Skeletal muscle tissue (tissue), 3 donors: ENCODE measurements at regions not wholly inside any gene's neighbourhood (a gene's known extent, or its start where the extent isn't known, plus 50 kb on each side); places are given as distances from the start of the nearest gene placed in this dataset.

ENCODE experiments used
- H3K27ac ChIP-seq: one replicate; pipeline ENCODE4 v1.7.0; 2013; ENCODE audit warnings: mild to moderate bottlenecking, low read depth, low read length, inconsistent platforms
- H3K27me3 ChIP-seq, 3 donors: one replicate each; pipeline ENCODE4 v1.7.0; 2013; ENCODE audit warnings: low read length in 3 of 3; ENCODE audit not compliant: control insufficient read depth in 3 of 3, insufficient read depth in 3 of 3
- H3K36me3 ChIP-seq, 3 donors: one replicate each; pipeline ENCODE4 v1.7.0; 2013; ENCODE audit warnings: low read length in 3 of 3; ENCODE audit not compliant: control insufficient read depth in 3 of 3, insufficient read depth in 3 of 3
- H3K4me1 ChIP-seq, 3 donors: one replicate each; pipeline ENCODE4 v1.7.0; 2013; ENCODE audit warnings: low read length in 3 of 3, mild to moderate bottlenecking in 3 of 3; ENCODE audit not compliant: control insufficient read depth in 3 of 3, insufficient read depth in 3 of 3
- H3K4me3 ChIP-seq, 3 donors: one replicate each; pipeline ENCODE4 v1.7.0; 2013; ENCODE audit warnings: low read length in 3 of 3
- H3K9ac ChIP-seq, 3 donors: one replicate each; pipeline ENCODE4 v1.7.0; 2013; ENCODE audit warnings: low read length in 3 of 3, mild to moderate bottlenecking in 3 of 3, moderate library complexity in 2 of 3, low read depth in 1 of 3
- H3K9me3 ChIP-seq, 3 donors: one replicate each; pipeline ENCODE4 v1.7.0; 2013; ENCODE audit warnings: low read length in 3 of 3; ENCODE audit not compliant: control insufficient read depth in 3 of 3
- donor health status: Osteomylitis.

GRCh38 chr3:118618247-118619040, 416.2 kb downstream of the IGSF11 start:
- Histone ChIP-seq H3K27me3 (no peaks in the 10 kb centered on the region), H3K27ac (no peak overlapping the region), H3K36me3 (no peaks in the 10 kb centered on the region), H3K4me3 (no peak overlapping the region), H3K4me1 (no peaks in the 10 kb centered on the region), H3K9ac (no peak overlapping the region), H3K9me3 (no peaks in the 10 kb centered on the region)

DNA sequence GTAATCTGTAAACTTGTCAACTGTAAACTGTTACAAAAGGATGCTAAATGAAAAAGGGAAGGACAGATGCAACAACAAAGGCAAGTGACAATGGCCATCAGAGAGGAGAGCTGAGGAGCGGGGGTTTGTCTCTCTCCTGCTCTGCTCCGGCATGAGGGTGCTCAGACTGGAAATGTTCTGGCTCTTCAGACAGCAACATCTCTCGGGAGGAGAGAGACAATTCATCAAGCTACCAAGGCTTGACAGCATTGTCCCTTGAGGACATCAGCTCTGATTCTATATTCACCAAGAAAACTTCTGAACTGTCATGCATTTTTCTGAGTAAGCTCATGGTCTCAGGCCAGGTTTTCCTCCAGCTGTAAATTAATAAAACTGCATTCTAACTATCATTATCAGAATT, 408.2 kb downstream of the IGSF11 start:
- no peaks in the 10 kb centered on the region for H3K4me1 ChIP-seq
- H3K9me3 ChIP-seq, result no peaks in the 10 kb centered on the region
- no peak overlapping the region for H3K4me3 ChIP-seq
- no peak overlapping the region for H3K9ac ChIP-seq
- H3K27ac ChIP-seq, result no peak overlapping the region
- H3K36me3 ChIP-seq, result no peaks in the 10 kb centered on the region
- H3K27me3 ChIP-seq, result no peaks in the 10 kb centered on the region

DNA sequence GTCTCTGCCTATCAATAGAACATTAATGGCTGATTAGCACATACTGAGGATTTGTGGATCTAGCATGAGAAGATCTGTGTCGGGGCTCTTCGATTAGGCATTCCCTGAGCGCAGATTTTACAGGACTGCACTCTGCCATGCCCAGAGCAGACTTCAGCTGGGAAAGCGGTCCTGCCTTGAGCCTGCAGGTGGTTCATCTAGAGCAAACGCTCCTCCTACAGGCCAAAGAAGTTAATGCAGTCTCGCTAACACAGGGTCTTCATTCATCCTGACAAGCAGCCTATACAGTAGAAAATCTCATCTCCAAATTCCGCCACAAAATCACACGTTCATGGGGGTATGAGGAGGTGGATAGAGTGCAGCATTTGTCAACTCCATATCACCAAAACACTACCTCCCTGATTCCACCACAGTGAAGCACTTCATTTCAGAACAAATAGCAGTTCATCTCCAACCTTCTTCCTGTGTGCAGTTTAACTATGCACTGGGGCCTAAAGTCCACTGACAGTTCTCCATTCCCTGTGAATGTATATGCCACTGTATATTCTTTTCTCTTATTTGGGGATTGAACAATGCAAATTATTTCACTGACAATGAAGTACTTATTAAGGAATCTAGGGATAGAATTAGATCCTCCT, 405.8 kb downstream of the IGSF11 start:
- Histone ChIP-seq H3K27me3 (no peaks in the 10 kb centered on the region), H3K27ac (no peak overlapping the region), H3K9me3 (no peaks in the 10 kb centered on the region), H3K4me1 (no peaks in the 10 kb centered on the region), H3K9ac (no peak overlapping the region), H3K4me3 (no peak overlapping the region), H3K36me3 (no peaks in the 10 kb centered on the region)

DNA sequence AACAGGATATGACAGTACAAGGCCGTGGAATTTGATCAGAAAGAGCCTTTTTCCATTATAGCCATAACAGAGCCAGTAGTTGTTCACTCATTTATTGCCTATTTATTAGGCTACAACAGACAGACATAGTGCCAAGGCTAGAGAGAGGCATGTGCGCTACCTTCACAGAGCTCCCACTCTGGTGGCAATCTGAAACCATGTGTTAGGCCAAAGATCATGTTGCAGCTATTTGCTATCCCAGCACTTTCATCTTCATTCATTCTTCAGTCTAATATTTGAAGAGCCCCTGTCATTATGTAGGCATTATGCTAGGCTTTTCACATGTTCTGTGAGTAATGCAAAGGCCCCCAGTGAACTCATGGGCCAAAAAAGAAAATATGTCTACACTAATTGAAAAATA, 404.8 kb downstream of the IGSF11 start:
- Histone ChIP-seq H3K27me3 (no peaks in the 10 kb centered on the region), H3K9ac (no peak overlapping the region), H3K36me3 (no peaks in the 10 kb centered on the region), H3K4me1 (no peaks in the 10 kb centered on the region), H3K4me3 (no peak overlapping the region), H3K27ac (no peak overlapping the region), H3K9me3 (no peaks in the 10 kb centered on the region)

- H3K27ac ChIP-seq, result no peak overlapping the region
- no peaks in the 10 kb centered on the region for H3K27me3 ChIP-seq
- no peaks in the 10 kb centered on the region for H3K9me3 ChIP-seq
- no peak overlapping the region for H3K4me3 ChIP-seq
- H3K9ac ChIP-seq, result no peak overlapping the region
- no peaks in the 10 kb centered on the region for H3K36me3 ChIP-seq
- no peaks in the 10 kb centered on the region for H3K4me1 ChIP-seq
These were observed 398.9 kb downstream of the IGSF11 start for GRCh38 chr3:118635711-118636110.

DNA sequence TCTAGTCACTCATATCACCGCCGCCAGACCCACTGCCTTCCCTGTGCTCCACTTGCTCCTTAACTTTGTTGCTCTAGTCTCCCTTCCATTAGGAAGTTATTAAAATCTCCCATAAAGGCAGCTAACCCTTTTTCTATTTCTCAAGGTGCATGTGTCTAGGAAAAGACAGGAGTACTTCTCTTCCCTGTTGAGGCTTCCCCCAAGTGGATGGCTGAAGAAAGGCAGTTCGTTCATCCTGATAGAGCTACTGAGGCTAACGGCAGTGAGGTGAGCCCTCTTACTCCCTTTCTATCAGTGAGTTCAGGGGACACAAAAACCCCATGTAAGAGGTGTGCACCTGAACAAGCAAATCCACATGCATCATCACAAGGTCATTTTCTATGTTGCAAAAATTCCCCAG, 397.8 kb downstream of the IGSF11 start:
- H3K4me1 ChIP-seq, result no peaks in the 10 kb centered on the region
- no peaks in the 10 kb centered on the region for H3K27me3 ChIP-seq
- no peaks in the 10 kb centered on the region for H3K9me3 ChIP-seq

GRCh38 chr3:118637846-118638245, 396.8 kb downstream of the IGSF11 start:
- no peaks in the 10 kb centered on the region for H3K36me3 ChIP-seq
- no peak overlapping the region for H3K4me3 ChIP-seq
- H3K27ac ChIP-seq, result no peak overlapping the region
- H3K9ac ChIP-seq, result no peak overlapping the region
- H3K27me3 ChIP-seq, result no peaks in the 10 kb centered on the region
- no peaks in the 10 kb centered on the region for H3K4me1 ChIP-seq
- no peaks in the 10 kb centered on the region for H3K9me3 ChIP-seq

More for the DNA sequence above, 397.8 kb downstream of the IGSF11 start:
- Histone ChIP-seq H3K36me3 (no peaks in the 10 kb centered on the region), H3K27ac (no peak overlapping the region), H3K4me3 (no peak overlapping the region), H3K9ac (no peak overlapping the region)

- Histone ChIP-seq H3K4me1 (no peaks in the 10 kb centered on the region), H3K9ac (no peak overlapping the region), H3K4me3 (no peak overlapping the region), H3K36me3 (no peaks in the 10 kb centered on the region), H3K27ac (no peak overlapping the region), H3K9me3 (no peaks in the 10 kb centered on the region), H3K27me3 (no peaks in the 10 kb centered on the region)
These were observed 393.0 kb downstream of the IGSF11 start for GRCh38 chr3:118641608-118642007.

GRCh38 chr3:118671192-118671591, 363.5 kb downstream of the IGSF11 start:
- H3K27me3 ChIP-seq, result no peaks in the 10 kb centered on the region
- no peak overlapping the region for H3K27ac ChIP-seq
- no peak overlapping the region for H3K9ac ChIP-seq
- H3K4me1 ChIP-seq, result no peaks in the 10 kb centered on the region
- H3K4me3 ChIP-seq, result no peak overlapping the region
- H3K36me3 ChIP-seq, result no peaks in the 10 kb centered on the region
- no peaks in the 10 kb centered on the region for H3K9me3 ChIP-seq

DNA sequence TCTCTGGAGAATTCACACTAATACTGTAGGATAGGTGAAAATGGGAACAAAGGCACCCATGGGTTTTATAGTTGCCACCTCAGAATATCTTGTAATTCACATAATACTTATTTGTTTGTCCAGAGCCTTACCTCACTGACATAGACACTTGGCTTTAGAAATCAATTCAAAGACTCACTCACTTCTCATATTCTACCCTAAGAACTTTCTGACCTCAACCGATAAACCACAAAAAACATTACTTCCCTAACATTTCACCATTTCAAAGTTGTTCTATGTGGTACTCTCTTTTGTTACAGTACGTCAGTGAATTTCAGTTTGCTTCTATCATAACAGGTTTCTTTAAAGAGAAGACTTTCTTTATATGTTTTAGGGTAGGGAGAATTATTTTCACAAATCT, 359.3 kb downstream of the IGSF11 start:
- H3K4me3 ChIP-seq, result no peak overlapping the region
- H3K36me3 ChIP-seq, result no peaks in the 10 kb centered on the region
- no peaks in the 10 kb centered on the region for H3K4me1 ChIP-seq
- H3K27me3 ChIP-seq, result no peaks in the 10 kb centered on the region
- H3K27ac ChIP-seq, result no peak overlapping the region
- no peaks in the 10 kb centered on the region for H3K9me3 ChIP-seq
- H3K9ac ChIP-seq, result no peak overlapping the region
